Naive thymus-derived CD8-positive, alpha-beta T cell (primary cell): ENCODE measurements at regions not wholly inside any gene's neighbourhood (a gene's known extent, or its start where the extent isn't known, plus 50 kb on each side); places are given as distances from the start of the nearest gene placed in this dataset.

ENCODE experiments used
- ATAC-seq, 2 donors: fragments of 150-1000 bp; cut with Tn5 transposase in 1 of 2; sonication (Bioruptor Pico), chemical (Tn5 transposase) in 1 of 2; 1 replicate in 1 of 2; 2 replicates in 1 of 2; pipeline ENCODE4 v1.10.0; 2021; ENCODE audit warnings: mild to moderate bottlenecking in 2 of 2, moderate library complexity in 2 of 2
- POLR2A ChIA-PET: fragments of 350-600 bp; sonication (Branson Sonifier 250); formaldehyde crosslinking; loops from one replicate; lab custom pipeline; 2021; ENCODE audit warnings: antibody characterized with exemption; lab: Charles Lee
- DNase-seq, 10 donors: peaks; one replicate each; pipeline versions ENCODE4 v3.0.0 to v3.0.0-alpha.2; 2020 to 2022
- H3K27ac Mint-ChIP-seq, 10 donors: one replicate each; pipeline ENCODE4 v1.8.0; 2020 to 2022; ENCODE audit warnings: mild to moderate bottlenecking in 10 of 10, mixed read lengths in 10 of 10, moderate library complexity in 4 of 10, inconsistent platforms in 1 of 10
- H3K27me3 Mint-ChIP-seq, 5 donors: one replicate each; pipeline ENCODE4 v1.8.0; 2021 to 2022; ENCODE audit warnings: mixed read lengths in 5 of 5
- H3K36me3 Mint-ChIP-seq, 3 donors: one replicate each; pipeline ENCODE4 v1.8.0; 2020 to 2022; ENCODE audit warnings: mixed read lengths in 3 of 3, mild to moderate bottlenecking in 2 of 3, inconsistent platforms in 1 of 3
- H3K4me1 Mint-ChIP-seq, 4 donors: one replicate each; pipeline ENCODE4 v1.8.0; 2021 to 2022; ENCODE audit warnings: mixed read lengths in 4 of 4
- H3K4me3 Mint-ChIP-seq, 10 donors: one replicate each; pipeline ENCODE4 v1.8.0; 2020 to 2022; ENCODE audit warnings: mild to moderate bottlenecking in 10 of 10, mixed read lengths in 10 of 10, moderate library complexity in 6 of 10, inconsistent platforms in 1 of 10
- H3K9me3 Mint-ChIP-seq, 9 donors: one replicate each; pipeline ENCODE4 v1.8.0; 2020 to 2022; ENCODE audit warnings: mixed read lengths in 9 of 9, mild to moderate bottlenecking in 3 of 9, inconsistent platforms in 1 of 9, moderate library complexity in 1 of 9

DNA sequence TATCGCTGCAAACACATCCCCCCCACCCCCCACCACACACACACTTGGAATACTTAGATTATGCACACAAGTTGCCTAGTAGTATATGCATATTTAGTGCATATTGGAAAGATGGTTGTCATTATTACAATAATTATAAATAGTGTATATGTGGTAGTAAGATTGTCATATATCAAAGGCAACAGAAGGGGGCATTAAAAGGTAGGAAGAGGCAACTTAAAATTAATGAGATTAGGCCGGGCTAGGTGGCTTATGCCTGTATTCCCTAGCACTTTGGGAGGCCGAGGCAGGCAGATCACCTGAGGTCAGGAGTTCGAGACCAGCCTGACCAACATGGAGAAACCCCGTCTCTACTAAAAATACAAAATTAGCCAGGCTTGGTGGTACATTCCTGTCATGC is 52.1 kb downstream of the GSC start:
- no peak overlapping the region for H3K4me3 Mint-ChIP-seq
- H3K27me3 Mint-ChIP-seq = peaks cover 0 to 4% (median under 1%) of the 10 kb centered on the region in 5 donors
- H3K4me1 Mint-ChIP-seq = no peaks in the 10 kb centered on the region
- POLR2A ChIA-PET = no interaction called here
- H3K27ac Mint-ChIP-seq = no peak overlapping the region
- ATAC-seq = no peak
- H3K9me3 Mint-ChIP-seq = no peaks in the 10 kb centered on the region
- no peaks in the 10 kb centered on the region for H3K36me3 Mint-ChIP-seq
- no peak for DNase-seq

- peaks cover 0 to 9% (median 0%) of the 10 kb centered on the region in 5 donors for H3K27me3 Mint-ChIP-seq
- no peak overlapping the region for H3K4me3 Mint-ChIP-seq
Measured at GRCh38 chr14:94716976-94717375, 52.9 kb downstream of the GSC start.

GRCh38 chr14:94713115-94713514 is 56.8 kb downstream of the GSC start:
- Mint-ChIP-seq H3K9me3 (no peaks in the 10 kb centered on the region), H3K27me3 (peaks cover 8 to 36% (median 12%) of the 10 kb centered on the region in 5 donors), H3K4me1 (no peaks in the 10 kb centered on the region), H3K4me3 (no peak overlapping the region), H3K36me3 (no peaks in the 10 kb centered on the region), H3K27ac (no peak overlapping the region)
- ATAC-seq = no peak
- POLR2A ChIA-PET = no interaction called here
- DNase-seq = no peak

More at GRCh38 chr14:94716976-94717375, 52.9 kb downstream of the GSC start:
- Mint-ChIP-seq H3K4me1 (no peaks in the 10 kb centered on the region), H3K9me3 (no peaks in the 10 kb centered on the region), H3K27ac (no peak overlapping the region), H3K36me3 (no peaks in the 10 kb centered on the region)
- DNase-seq (no peak), ATAC-seq (no peak)
- POLR2A ChIA-PET = no interaction called here

DNA sequence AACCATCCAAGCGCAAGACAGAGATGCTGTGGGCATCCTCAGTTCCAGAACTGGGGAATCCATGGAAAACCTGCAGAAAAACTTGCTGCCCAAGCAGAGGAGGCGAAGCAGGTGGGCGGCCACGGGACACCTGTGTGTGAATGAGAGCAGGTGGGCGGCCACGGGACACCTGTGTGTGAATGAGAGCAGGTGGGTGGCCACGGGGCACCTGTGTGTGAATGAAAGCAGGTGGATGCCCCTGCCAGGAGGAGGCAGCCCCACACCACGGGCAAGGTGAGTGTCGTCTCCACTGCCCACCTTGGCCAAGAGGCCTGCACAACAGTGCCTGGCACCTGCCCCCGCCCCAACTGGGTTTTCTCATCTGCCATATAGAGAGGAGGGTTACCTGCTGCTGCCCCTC is 59.2 kb downstream of the GSC start:
- peaks cover 22 to 60% (median 25%) of the 10 kb centered on the region in 5 donors for H3K27me3 Mint-ChIP-seq
- DNase-seq = no peak
- no peaks in the 10 kb centered on the region for H3K36me3 Mint-ChIP-seq
- no peak overlapping the region for H3K4me3 Mint-ChIP-seq
- no peaks in the 10 kb centered on the region for H3K4me1 Mint-ChIP-seq
- H3K27ac Mint-ChIP-seq = no peak overlapping the region
- ATAC-seq = no peak
- H3K9me3 Mint-ChIP-seq = peaks cover 0 to 2% (median 0%) of the 10 kb centered on the region in 9 donors
- POLR2A ChIA-PET = no interaction called here

GRCh38 chr14:94707494-94707893 is 62.4 kb downstream of the GSC start:
- DNase-seq (no peak), ATAC-seq (no peak)
- H3K27me3 Mint-ChIP-seq = peaks cover 22 to 56% (median 24%) of the 10 kb centered on the region in 5 donors
- H3K4me3 Mint-ChIP-seq = no peak overlapping the region
- no peaks in the 10 kb centered on the region for H3K36me3 Mint-ChIP-seq
- H3K27ac Mint-ChIP-seq = no peak overlapping the region
- no peaks in the 10 kb centered on the region for H3K4me1 Mint-ChIP-seq
- peaks cover 0 to 3% (median 0%) of the 10 kb centered on the region in 9 donors for H3K9me3 Mint-ChIP-seq
- POLR2A ChIA-PET = no interaction called here

DNA sequence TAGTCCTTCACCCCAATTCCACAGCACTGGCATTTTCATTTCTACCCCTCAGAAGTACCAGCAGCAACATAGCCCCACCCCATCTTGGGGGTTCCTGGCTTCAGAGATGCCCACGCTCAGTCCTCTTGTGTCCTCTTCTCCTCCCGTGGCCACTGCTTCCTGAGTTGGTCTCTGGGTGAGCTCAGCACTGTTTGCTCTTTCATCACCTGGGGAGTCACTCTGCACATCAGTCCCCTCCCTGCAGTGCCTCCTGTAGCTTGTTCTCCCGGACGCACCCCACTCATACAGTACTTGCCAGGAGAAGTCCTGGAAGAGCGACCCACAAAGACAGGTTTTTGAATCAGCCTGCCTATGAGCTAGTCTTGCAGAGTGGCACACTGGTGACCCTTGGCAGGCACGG is 63.8 kb downstream of the GSC start:
- Mint-ChIP-seq H3K27me3 (peaks cover 20 to 48% (median 25%) of the 10 kb centered on the region in 5 donors), H3K36me3 (no peaks in the 10 kb centered on the region), H3K9me3 (peaks cover 0 to 3% (median 0%) of the 10 kb centered on the region in 9 donors), H3K27ac (no peak overlapping the region), H3K4me3 (no peak overlapping the region), H3K4me1 (no peaks in the 10 kb centered on the region)
- no peak for ATAC-seq
- POLR2A ChIA-PET = no interaction called here
- no peak for DNase-seq

DNA sequence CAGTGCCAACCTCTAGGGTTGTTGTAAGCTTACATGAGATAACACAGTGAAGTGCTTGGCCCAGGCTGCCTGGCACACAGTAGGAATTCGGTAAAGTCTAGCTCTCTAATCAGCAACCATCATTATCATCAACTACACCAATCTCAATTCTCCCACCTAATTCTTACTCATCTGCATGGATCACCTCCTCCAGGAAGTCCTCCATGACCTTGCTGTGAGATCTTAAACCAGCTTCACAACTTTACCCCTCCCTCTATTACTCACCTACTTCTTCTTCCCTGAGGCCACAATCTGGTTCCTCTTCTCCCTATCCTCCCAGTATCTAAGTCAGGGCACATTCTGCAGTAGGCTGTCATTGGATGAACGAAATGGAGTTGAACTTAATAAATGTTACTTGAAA is 67.3 kb downstream of the GSC start:
- ATAC-seq (no peak), DNase-seq (no peak)
- POLR2A ChIA-PET = no interaction called here
- Mint-ChIP-seq H3K9me3 (peaks cover 0 to 5% (median 0%) of the 10 kb centered on the region in 9 donors), H3K27ac (no peak overlapping the region), H3K4me1 (no peaks in the 10 kb centered on the region), H3K4me3 (no peak overlapping the region), H3K27me3 (peaks cover 11 to 44% (median 24%) of the 10 kb centered on the region in 5 donors), H3K36me3 (no peaks in the 10 kb centered on the region)

- ATAC-seq (no peak), DNase-seq (no peak)
- peaks cover 8 to 44% (median 22%) of the 10 kb centered on the region in 5 donors for H3K27me3 Mint-ChIP-seq
- no peaks in the 10 kb centered on the region for H3K36me3 Mint-ChIP-seq
- H3K27ac Mint-ChIP-seq = peak overlapping the region in 1 of 10 donors; percentile 21
- H3K4me1 Mint-ChIP-seq = no peaks in the 10 kb centered on the region
- H3K9me3 Mint-ChIP-seq = peaks cover 0 to 5% (median 0%) of the 10 kb centered on the region in 9 donors
- POLR2A ChIA-PET = no interaction called here
- H3K4me3 Mint-ChIP-seq = no peak overlapping the region
Measured at GRCh38 chr14:94701861-94702370, 68.0 kb downstream of the GSC start.

DNA sequence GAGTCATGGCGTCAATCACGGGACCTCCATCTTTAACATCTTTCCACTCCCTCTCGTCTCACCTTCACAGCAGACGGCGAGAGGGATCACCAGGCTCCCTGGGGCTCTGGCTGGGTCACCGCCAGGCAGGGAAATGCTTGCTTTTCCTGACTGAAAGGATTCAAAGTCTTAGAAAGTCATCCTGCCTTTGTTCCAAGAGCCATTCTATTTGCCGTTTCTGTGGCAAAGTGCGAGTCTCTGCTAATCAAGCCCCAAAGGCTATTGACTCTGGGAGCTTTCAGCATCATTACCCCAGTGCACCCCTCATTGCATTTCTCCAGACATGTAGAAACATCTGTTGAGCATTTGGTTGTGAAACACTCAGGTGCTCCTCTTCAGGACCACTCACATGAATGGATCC is 69.6 kb downstream of the GSC start:
- POLR2A ChIA-PET = no interaction called here
- DNase-seq = no peak

DNA sequence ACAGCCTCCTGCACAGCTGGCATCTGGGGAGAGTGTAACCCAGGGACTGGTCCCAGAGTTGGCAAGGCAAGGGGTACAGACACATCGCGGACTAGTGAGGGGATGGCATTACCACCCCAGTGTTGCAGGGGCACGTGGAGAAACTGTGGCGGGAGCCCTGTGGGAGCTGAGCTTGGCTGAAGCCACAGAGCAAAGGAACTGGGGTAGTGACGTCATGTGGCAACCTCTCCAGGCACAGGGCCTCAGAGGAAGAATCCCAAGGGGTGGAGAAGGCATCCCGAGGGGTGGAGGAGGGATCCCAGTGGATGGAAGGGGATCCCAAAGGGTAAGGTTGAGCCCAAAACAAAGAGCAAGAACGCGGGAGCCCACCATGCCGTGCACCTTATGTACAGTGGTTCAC is 70.1 kb downstream of the GSC start:
- Mint-ChIP-seq H3K27ac (no peak overlapping the region), H3K4me3 (no peak overlapping the region), H3K27me3 (peaks cover 4 to 33% (median 17%) of the 10 kb centered on the region in 5 donors), H3K4me1 (no peaks in the 10 kb centered on the region), H3K9me3 (peaks cover 0 to 3% (median 0%) of the 10 kb centered on the region in 9 donors), H3K36me3 (no peaks in the 10 kb centered on the region)
- POLR2A ChIA-PET = no interaction called here
- no peak for DNase-seq
- ATAC-seq = no peak

More for the DNA sequence above, 69.6 kb downstream of the GSC start:
- Mint-ChIP-seq H3K4me1 (no peaks in the 10 kb centered on the region), H3K27me3 (peaks cover 4 to 33% (median 17%) of the 10 kb centered on the region in 5 donors), H3K36me3 (no peaks in the 10 kb centered on the region), H3K9me3 (peaks cover 0 to 3% (median 0%) of the 10 kb centered on the region in 9 donors), H3K4me3 (no peak overlapping the region), H3K27ac (no peak overlapping the region)
- no peak for ATAC-seq

DNA sequence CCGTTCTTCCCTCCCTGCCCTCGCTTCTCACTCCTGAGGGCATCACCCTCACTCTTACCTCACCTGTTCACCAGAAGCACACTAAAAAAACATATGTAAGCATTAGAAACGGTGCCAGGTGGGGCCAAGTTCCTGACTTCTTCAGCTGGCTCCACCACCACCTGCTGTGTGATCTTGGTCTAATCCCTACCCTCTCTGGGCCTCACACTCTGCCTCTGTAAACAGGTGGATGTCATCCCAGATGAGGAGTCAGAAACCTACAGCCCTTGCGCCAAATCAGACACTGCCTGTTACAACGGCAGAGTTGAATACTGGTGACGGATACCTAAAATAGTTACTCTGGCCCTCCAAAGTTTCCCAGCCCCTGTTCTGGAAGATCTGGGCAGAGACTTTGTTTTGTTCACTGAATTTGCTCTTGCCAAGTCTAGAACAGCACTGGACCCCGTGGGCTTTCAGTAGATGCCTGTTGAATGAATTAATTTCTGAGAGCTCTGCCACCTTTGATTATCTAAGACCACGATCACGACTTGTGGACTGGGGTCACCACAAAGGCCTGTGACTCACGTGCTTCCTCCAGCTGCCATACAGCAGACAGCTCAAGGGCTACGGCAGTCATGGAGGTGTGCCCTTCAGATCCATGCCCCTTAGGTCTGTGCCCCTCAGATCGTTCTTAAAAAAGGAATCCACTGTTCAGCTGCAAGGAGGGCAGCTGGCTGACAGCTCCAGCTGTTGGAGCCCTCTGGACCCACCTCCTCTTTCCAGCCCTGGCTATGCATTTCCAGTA is 71.9 kb downstream of the GSC start:
- no peaks in the 10 kb centered on the region for H3K4me1 Mint-ChIP-seq
- no peaks in the 10 kb centered on the region for H3K36me3 Mint-ChIP-seq
- H3K4me3 Mint-ChIP-seq = no peak overlapping the region
- ATAC-seq (no peak), DNase-seq (no peak)
- POLR2A ChIA-PET = no interaction called here
- H3K27ac Mint-ChIP-seq = peak overlapping the region in 1 of 10 donors; percentile 64
- peaks cover 4 to 33% (median 17%) of the 10 kb centered on the region in 5 donors for H3K27me3 Mint-ChIP-seq
- H3K9me3 Mint-ChIP-seq = peaks cover 0 to 2% (median 0%) of the 10 kb centered on the region in 9 donors

GRCh38 chr14:94696518-94696917 is 73.4 kb downstream of the GSC start:
- Mint-ChIP-seq H3K4me3 (no peak overlapping the region), H3K36me3 (no peaks in the 10 kb centered on the region), H3K27me3 (peaks cover 5 to 40% (median 17%) of the 10 kb centered on the region in 5 donors), H3K27ac (no peak overlapping the region), H3K9me3 (peaks cover 0 to 2% (median 0%) of the 10 kb centered on the region in 9 donors), H3K4me1 (no peaks in the 10 kb centered on the region)
- ATAC-seq (no peak), DNase-seq (no peak)
- POLR2A ChIA-PET = no interaction called here

GRCh38 chr14:94695231-94695630 is 74.7 kb downstream of the GSC start:
- H3K4me1 Mint-ChIP-seq = peaks cover 0 to under 1% (median 0%) of the 10 kb centered on the region in 4 donors
- POLR2A ChIA-PET = no interaction called here
- DNase-seq (no peak), ATAC-seq (no peak)
- H3K9me3 Mint-ChIP-seq = peaks cover 0 to 2% (median 0%) of the 10 kb centered on the region in 9 donors
- no peak overlapping the region for H3K27ac Mint-ChIP-seq
- H3K36me3 Mint-ChIP-seq = no peaks in the 10 kb centered on the region
- H3K27me3 Mint-ChIP-seq = peaks cover 2 to 53% (median 20%) of the 10 kb centered on the region in 5 donors
- H3K4me3 Mint-ChIP-seq = no peak overlapping the region
